ENCODE measurements at regions not wholly inside any gene's neighbourhood (a gene's known extent, or its start where the extent isn't known, plus 50 kb on each side); places are given as distances from the start of the nearest gene placed in this dataset.

- Histone ChIP-seq H3K4me3 (no peak overlapping the region), H3K27me3 (peaks cover 0 to 27% of the 10 kb centered on the region in 2 donors), H3K36me3 (no peaks in the 10 kb centered on the region), H3K9me3 (no peaks in the 10 kb centered on the region), H3K27ac (no peak overlapping the region), H3K4me1 (no peaks in the 10 kb centered on the region)
- no peak for TF ChIP-seq CTCF (IDR thresholded peaks at IDR 0.05)
- no peak for ATAC-seq
- DNase-seq, result no peak
- intact Hi-C loops (cut with DNase I), result no loop called here
These were observed 129.9 kb downstream of the AIPL1 start for GRCh38 chr17:6304894-6305612.

DNA sequence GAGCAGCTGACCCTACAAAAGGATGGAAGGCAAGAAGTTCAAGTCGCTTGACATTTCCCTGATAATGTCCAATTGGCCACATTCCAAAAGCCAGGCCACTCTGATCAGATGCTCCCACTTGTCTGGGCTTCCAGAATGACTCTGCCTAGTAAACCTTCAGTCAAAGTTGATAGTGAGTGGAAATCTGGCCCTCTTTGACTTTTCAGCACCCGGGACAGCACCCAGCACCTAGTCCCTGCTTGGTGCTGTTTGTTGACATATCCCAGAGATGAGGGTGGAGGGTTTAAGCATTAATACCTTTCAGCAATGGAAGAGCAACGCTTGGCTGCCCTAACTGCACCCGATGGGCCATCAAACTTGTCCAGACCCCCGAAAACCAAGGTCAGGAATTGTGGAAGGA is 131.3 kb downstream of the AIPL1 start:
- no peak for TF ChIP-seq CTCF (IDR thresholded peaks at IDR 0.05)
- ATAC-seq (peak; percentile 43), DNase-seq (peak in 1 of 4 donors; percentile 48)
- Histone ChIP-seq H3K4me1 (no peaks in the 10 kb centered on the region), H3K27me3 (peaks cover 0 to 27% of the 10 kb centered on the region in 2 donors), H3K9me3 (no peaks in the 10 kb centered on the region), H3K4me3 (no peak overlapping the region), H3K36me3 (no peaks in the 10 kb centered on the region), H3K27ac (no peak overlapping the region)
- intact Hi-C loops (cut with DNase I), result no loop called here

DNA sequence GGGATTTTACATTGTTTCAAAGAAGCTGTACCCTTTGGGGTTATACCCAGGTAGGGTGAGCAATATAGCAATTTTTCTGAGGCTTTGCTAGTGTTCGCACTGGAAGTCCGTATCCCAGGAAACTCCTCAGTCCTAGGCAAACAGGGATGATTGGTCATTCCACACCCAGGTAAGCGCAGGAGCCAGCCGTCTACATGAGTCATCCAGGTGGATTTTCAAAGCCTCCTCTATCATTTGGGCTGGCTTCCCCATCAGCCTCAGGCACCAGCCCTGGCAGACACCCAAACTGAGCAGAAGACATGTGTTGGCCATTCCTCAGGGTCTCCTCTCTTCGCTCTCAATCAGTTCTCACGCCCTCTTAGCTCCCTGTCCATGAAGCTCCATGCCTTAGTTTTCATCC is 135.6 kb downstream of the AIPL1 start:
- TF ChIP-seq CTCF (IDR thresholded peaks at IDR 0.05), result no peak
- no peak for ATAC-seq
- H3K27ac ChIP-seq, result no peak overlapping the region
- H3K4me3 ChIP-seq, result no peak overlapping the region
- intact Hi-C loops (cut with DNase I), result no loop called here
- no peaks in the 10 kb centered on the region for H3K36me3 ChIP-seq
- no peaks in the 10 kb centered on the region for H3K4me1 ChIP-seq
- peaks cover 0 to 28% of the 10 kb centered on the region in 2 donors for H3K27me3 ChIP-seq
- DNase-seq, result no peak
- H3K9me3 ChIP-seq, result no peaks in the 10 kb centered on the region

DNA sequence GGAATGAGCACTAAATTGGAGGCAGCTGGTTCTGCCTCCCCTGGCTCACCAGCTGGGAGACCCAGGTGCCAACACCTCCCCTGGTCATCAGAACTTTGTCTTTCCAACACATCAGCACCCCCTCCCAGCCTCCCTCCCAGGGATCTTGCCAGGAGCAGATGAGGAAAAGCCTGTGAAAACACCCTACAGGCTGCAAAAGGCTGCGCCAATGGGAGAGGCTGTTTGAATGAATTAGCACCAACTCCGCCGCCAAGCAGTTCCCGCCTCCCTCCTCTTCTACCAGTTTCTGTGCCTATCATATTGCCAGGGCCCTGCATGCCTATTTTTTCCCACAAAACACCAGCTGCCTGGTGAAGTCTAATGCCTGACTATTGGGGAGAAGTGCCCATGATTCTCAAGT is 137.0 kb downstream of the AIPL1 start:
- no peak for ATAC-seq
- Histone ChIP-seq H3K4me1 (no peaks in the 10 kb centered on the region), H3K36me3 (no peaks in the 10 kb centered on the region), H3K9me3 (no peaks in the 10 kb centered on the region), H3K27ac (no peak overlapping the region), H3K27me3 (peaks cover 0 to 20% of the 10 kb centered on the region in 2 donors), H3K4me3 (no peak overlapping the region)
- TF ChIP-seq CTCF (IDR thresholded peaks at IDR 0.05), result no peak
- intact Hi-C loops (cut with DNase I), result no loop called here
- DNase-seq, result no peak

DNA sequence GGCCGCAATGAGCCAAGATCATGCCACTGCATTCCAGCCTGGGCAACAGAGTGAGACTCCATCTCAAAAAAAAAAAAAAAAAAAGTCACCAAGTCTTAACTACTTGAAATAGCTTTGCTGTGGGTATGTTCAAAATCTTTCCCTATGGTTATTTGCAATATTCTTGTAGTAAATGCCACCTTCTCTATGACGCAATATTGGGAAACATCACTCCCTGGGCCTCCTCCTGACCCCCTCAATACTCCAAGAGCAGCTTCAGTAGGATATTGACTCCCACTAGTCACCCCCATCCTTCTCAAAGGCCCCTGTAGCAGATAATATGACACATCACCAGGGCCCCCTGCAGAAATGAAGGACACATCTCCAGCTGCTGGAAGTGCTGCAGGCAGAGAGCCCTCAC is 137.8 kb downstream of the AIPL1 start:
- Histone ChIP-seq H3K36me3 (no peaks in the 10 kb centered on the region), H3K4me3 (no peak overlapping the region), H3K27me3 (peaks cover 0 to 18% of the 10 kb centered on the region in 2 donors), H3K9me3 (no peaks in the 10 kb centered on the region), H3K27ac (no peak overlapping the region), H3K4me1 (no peaks in the 10 kb centered on the region)
- DNase-seq, result no peak
- ATAC-seq, result no peak
- intact Hi-C loops (cut with DNase I), result no loop called here
- TF ChIP-seq CTCF (IDR thresholded peaks at IDR 0.05), result no peak
